ENCODE measurements at regions not wholly inside any gene's neighbourhood (a gene's known extent, or its start where the extent isn't known, plus 50 kb on each side); places are given as distances from the start of the nearest gene placed in this dataset.

GRCh38 chr6:119799596-119800509, 450.3 kb upstream of the MAN1A1 start:
- Histone ChIP-seq H3K27ac (ENCODE audit: low read depth, low read length) (no peak overlapping the region), H3K9me3 (ENCODE audit: control insufficient read depth, insufficient read depth, low read length) (no peaks in the 10 kb centered on the region), H3K27me3 (ENCODE audit: control insufficient read depth, insufficient read depth, low read length) (no peaks in the 10 kb centered on the region), H3K4me3 (ENCODE audit: low read depth, low read length) (no peak overlapping the region)
- ChIA-PET POLR2A (no interaction called here), CTCF (interaction anchor here (0.6 kb wide), 1 partner anchor 651 kb away, joined by 3 read pairs; no protein-coding TSS in a partner anchor)
- DNase-seq (ENCODE audit: low read depth, low spot score): no peak
- no peak for TF ChIP-seq CTCF (IDR thresholded peaks at IDR 0.05; ENCODE audit: low read depth, low read length)

DNA sequence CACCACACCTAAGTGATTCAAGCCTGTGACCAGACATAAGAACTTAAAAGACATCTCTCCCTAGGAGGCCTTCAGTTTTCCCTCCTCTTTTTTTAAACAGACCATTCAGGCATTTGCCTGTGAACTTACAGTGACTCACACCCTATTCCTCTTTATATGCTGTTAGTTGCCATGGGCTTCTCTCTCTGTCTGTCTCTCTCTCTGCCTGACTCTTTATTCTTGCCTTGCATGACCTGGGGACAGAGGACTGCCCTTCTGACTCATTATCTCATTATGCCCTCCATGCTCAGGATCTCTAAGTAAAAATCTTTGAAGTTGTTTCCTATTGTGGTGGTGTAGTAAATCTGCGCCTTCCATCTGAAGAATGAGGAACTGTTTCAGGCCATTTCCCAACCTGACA, 442.2 kb upstream of the MAN1A1 start:
- DNase-seq (ENCODE audit: low read depth, low spot score): no peak
- ChIA-PET CTCF (no interaction called here), POLR2A (no interaction called here)
- no peaks in the 10 kb centered on the region for H3K27me3 ChIP-seq (ENCODE audit: control insufficient read depth, insufficient read depth, low read length)
- no peak overlapping the region for H3K4me3 ChIP-seq (ENCODE audit: low read depth, low read length)
- H3K9me3 ChIP-seq (ENCODE audit: control insufficient read depth, insufficient read depth, low read length): no peaks in the 10 kb centered on the region
- no peak for TF ChIP-seq CTCF (IDR thresholded peaks at IDR 0.05; ENCODE audit: low read depth, low read length)
- no peak overlapping the region for H3K27ac ChIP-seq (ENCODE audit: low read depth, low read length)

DNA sequence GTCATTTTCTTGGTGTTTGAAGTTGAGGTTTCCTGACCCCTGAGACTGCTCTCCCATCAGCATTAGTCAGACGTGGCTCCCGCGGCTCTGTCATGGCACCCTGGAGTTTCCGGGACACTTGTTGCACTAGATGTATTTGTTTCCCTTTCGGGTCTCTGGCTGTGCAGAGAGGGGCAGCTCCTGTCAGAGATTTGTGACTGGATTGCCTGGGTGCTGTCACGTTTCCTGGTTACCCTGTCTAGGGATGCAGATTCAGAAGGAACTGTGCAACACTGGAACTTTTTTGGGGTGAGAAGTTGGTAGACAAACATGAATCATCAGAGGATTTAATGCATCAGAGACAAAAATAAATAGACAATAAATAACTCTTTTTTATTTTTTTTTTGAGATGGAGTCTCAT, 431.8 kb upstream of the MAN1A1 start:
- no peak overlapping the region for H3K27ac ChIP-seq (ENCODE audit: low read depth, low read length)
- no peaks in the 10 kb centered on the region for H3K9me3 ChIP-seq (ENCODE audit: control insufficient read depth, insufficient read depth, low read length)
- CTCF ChIA-PET: no interaction called here
- no peak for DNase-seq (ENCODE audit: low read depth, low spot score)
- TF ChIP-seq CTCF (IDR thresholded peaks at IDR 0.05; ENCODE audit: low read depth, low read length): no peak
- H3K4me3 ChIP-seq (ENCODE audit: low read depth, low read length): no peak overlapping the region
- POLR2A ChIA-PET: no interaction called here
- H3K27me3 ChIP-seq (ENCODE audit: control insufficient read depth, insufficient read depth, low read length): no peaks in the 10 kb centered on the region

GRCh38 chr6:119768201-119768600, 418.6 kb upstream of the MAN1A1 start:
- no peak for DNase-seq (ENCODE audit: low read depth, low spot score)
- CTCF ChIA-PET: no interaction called here
- POLR2A ChIA-PET: no interaction called here
- no peak for TF ChIP-seq CTCF (IDR thresholded peaks at IDR 0.05; ENCODE audit: low read depth, low read length)
- no peaks in the 10 kb centered on the region for H3K27me3 ChIP-seq (ENCODE audit: control insufficient read depth, insufficient read depth, low read length)
- H3K27ac ChIP-seq (ENCODE audit: low read depth, low read length): no peak overlapping the region
- H3K9me3 ChIP-seq (ENCODE audit: control insufficient read depth, insufficient read depth, low read length): no peaks in the 10 kb centered on the region
- H3K4me3 ChIP-seq (ENCODE audit: low read depth, low read length): no peak overlapping the region

DNA sequence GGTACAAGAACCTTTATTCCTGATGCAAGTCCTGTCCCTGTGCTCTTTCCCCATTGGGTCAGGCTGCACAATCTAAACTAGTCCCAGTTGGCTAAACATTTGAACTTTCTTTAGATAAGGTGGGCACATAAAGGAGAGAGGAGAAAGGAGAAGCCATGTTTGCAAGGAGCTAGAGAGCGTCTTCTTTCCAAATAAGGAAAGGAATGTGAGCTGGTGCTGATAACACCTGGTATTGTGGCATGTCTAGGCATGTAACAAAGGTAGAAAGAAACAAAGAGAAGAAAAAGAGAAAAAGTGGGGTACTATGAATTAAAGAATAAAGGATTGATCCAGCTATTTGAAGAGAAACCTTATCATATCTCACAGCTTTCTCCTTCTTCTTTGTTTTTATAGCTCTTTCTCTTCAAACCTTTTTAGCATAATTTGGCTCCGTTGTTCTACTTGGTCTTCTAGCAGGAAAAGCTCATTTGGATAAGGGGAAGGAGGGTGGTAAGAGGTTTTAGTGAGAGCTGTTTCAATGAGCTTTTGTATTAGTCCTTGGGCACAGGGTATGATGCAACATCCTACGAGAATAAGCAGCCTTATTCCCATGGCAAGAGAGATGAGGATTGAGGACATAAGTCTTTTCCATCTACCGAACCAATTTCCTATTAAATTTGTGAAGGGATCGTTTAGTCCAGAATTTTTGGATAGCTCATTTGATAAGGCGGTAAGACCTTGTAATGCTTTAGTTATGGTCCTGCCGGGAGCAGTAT, 415.5 kb upstream of the MAN1A1 start:
- no peak overlapping the region for H3K27ac ChIP-seq (ENCODE audit: low read depth, low read length)
- H3K27me3 ChIP-seq (ENCODE audit: control insufficient read depth, insufficient read depth, low read length): no peaks in the 10 kb centered on the region
- ChIA-PET POLR2A (no interaction called here), CTCF (interaction anchor here (1.4 kb wide), 1 partner anchor 22 kb away, joined by 3 read pairs; no protein-coding TSS in a partner anchor)
- no peaks in the 10 kb centered on the region for H3K9me3 ChIP-seq (ENCODE audit: control insufficient read depth, insufficient read depth, low read length)
- H3K4me3 ChIP-seq (ENCODE audit: low read depth, low read length): no peak overlapping the region
- DNase-seq (ENCODE audit: low read depth, low spot score): no peak
- no peak for TF ChIP-seq CTCF (IDR thresholded peaks at IDR 0.05; ENCODE audit: low read depth, low read length)

Measured in AG04450 (cell line).